ENCODE measurements at regions not wholly inside any gene's neighbourhood (a gene's known extent, or its start where the extent isn't known, plus 50 kb on each side); places are given as distances from the start of the nearest gene placed in this dataset.

GRCh38 chr11:109815500-109816150 is 277.6 kb upstream of the ZC3H12C start:
- no peak for TF ChIP-seq POLR2AphosphoS5 (IDR thresholded peaks at IDR 0.05)
- TF ChIP-seq CTCF (IDR thresholded peaks at IDR 0.05) = no peak
- no peak for TF ChIP-seq POLR2A (IDR thresholded peaks at IDR 0.05)
- TF ChIP-seq EP300 (IDR thresholded peaks at IDR 0.05; ENCODE audit: low read depth) = no peak
